ENCODE measurements at regions not wholly inside any gene's neighbourhood (a gene's known extent, or its start where the extent isn't known, plus 50 kb on each side); places are given as distances from the start of the nearest gene placed in this dataset.
"Not testable (repeated sequence)": the region's sequence is repeated elsewhere in the genome, so short reads cannot be mapped to it uniquely, and the experiment has no call there.

GRCh38 chr17:22507823-22508222, 815.5 kb downstream of the KCNJ18 start:
- DNase-seq = peak; percentile 55

DNA sequence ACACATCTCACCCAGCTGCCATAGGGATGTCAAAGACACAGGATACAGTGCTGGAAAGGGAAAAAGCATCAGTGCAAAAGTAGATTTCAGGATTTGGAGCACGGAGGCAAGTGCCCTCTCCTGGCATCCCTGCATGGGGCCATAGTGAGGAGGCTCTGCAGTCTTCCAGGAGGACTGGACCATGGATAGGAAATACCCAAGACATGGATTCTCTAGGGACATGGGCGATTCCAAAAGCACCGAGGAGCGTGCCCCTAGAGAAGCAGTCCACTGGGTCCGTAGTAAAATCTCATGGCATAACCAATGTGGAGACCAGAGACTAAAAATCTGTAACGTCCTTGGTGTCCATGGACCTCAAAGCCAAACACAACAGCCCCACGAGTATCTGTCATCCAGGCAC, 818.2 kb downstream of the KCNJ18 start:
- DNase-seq = no peak

GRCh38 chr17:22511431-22511830, 819.1 kb downstream of the KCNJ18 start:
- DNase-seq = no peak

- no peak for DNase-seq
These were observed 819.7 kb downstream of the KCNJ18 start for GRCh38 chr17:22512057-22512456.

DNA sequence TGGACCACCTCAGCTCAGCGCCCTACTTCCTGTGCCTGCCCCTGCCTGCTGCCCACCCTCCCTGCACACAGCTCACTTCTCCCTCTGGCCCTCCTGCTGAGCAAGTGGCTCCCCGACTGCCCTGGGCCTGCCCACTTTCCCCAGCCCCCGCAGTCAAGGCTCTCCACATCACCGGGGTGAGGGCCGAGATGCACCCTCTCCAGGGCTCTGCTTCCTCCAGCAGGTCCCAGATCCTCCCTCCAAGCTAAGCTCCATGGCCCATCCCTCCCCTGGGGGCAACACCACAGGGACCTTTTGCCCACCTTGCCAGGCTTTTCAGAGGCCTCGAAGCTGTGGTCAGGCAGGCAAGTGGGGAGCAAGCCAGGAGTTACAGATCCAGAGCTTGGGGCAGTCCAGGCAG, 820.2 kb downstream of the KCNJ18 start:
- no peak for DNase-seq

DNA sequence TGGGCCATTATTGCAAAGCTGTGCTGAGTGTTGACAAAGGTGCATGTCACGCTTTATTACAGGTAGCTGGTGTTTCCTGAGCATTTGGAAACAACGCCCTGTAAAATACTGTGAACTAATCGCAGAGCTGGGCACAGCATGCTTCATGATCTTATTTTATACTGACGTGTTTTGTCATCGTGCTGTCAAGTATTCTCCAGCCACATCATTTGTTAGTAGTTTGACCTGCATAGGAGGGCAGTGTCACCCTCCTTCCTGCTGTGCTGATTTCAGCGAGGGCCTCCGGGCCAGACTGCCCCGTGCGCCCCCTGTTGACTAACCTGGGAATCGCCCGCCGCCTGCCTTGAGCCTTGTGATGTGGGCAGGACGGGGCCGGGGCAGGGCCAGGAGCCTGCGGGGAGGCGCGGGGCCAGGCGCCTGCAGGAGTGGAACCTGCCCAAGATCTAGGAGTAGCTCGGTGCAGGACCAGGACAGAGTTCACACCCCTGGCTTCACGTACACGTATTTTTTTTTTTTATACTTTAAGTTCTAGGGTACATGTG, 820.7 kb downstream of the KCNJ18 start:
- peak; percentile 14 for DNase-seq

GRCh38 chr17:22514315-22514714, 822.0 kb downstream of the KCNJ18 start:
- no peak for DNase-seq

DNA sequence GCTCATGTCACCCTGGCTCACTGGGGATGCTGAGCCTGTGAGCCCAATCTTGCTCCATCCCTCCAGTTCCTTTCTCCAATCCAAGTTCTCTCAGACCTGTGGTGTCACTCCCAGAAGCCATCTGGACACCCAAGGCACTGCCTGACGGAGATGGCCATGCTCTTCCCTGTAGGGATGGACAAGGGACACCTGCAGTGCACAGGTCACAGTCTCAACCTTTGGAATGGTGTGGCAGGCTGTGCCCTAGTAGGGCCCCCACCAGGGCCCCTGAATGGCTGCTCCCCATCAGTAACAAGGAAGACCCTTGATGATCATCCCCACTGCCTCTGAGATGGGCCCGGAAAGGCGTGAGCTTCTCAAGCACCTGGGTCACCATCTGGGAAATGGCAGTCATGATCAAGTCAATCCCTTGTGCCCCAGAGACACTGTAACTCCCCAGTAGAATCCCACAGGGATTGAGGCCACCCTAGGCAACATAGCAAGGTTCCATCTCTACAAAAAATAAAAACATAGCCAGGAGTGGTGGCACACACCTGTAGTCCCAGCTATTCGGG, 822.5 kb downstream of the KCNJ18 start:
- no peak for DNase-seq

DNA sequence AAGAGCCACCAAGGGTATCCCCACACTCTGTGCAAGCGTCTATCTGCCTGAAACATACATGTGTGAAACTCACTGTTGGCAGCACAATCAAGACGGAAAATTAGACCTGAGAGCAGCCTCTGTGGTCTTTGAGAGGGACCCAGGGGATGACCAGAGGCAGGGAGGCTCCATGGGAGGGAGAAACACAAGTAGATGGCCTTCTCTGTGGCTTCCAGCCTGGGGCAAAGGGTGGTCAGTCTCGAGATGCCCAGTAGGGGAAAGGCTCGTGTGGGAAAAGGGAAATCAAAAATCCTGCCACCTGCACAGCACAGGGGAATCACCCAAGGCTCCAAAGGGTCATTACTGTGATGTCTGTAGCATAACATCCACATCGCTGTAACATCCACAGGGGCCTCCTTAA, 823.3 kb downstream of the KCNJ18 start:
- DNase-seq = no peak

DNA sequence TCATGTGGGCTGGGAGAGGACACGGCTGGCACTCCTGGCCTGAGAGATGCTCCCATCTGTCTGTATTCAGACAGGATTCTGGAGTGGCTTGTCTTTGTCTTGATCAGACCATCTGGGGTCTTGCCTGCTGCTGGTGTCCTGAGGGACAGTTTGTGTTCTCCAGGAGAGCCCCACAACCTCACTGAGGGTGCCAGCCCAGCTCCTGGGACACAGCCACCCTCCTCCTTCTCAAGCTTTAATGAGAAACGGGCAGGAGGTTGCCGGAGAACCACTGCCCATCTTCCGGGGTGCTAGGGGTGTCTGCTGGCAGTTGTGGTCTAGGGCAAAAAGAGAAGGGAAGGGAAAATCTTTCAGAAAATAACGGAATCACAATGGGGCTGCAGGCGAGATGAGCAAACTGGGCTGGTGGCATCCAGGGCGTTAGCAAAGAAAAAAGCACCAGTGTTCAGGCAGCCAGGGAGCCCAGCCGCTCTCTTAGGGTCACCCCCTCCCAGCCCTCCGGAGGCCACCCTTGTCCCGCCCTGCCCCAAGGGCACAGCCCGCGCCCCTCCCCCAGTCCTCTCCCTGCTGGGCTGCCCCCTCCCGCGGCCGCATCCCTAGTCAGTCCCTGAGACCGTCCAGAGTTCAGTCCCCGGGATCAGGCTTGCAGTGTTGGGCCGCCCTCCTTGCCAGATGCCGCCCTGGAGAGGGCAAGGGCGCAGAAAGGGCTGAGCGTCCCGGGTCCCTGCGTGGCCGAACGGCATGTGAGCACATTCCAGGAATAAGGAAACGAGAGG, 824.7 kb downstream of the KCNJ18 start:
- no peak for DNase-seq

DNA sequence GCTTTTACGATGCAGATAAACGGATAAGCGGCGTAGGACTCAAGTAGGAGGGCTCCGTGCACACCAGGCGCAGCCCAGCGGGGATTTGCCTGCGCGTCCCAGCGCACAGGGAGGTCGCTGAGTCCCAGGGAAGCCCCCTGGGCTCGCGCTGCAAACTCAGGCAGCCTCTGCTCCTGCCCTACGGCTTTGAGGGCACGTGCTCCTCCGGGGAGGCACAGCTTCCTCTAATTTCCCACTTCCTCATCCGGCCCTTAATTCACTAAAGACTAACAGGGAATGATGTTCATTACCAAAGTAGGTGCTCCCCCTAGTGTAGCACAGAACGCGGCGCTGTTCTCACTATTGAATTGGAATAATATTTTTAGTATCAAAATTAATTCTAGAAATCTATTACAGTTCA, 825.4 kb downstream of the KCNJ18 start:
- DNase-seq = peak; percentile 9

DNA sequence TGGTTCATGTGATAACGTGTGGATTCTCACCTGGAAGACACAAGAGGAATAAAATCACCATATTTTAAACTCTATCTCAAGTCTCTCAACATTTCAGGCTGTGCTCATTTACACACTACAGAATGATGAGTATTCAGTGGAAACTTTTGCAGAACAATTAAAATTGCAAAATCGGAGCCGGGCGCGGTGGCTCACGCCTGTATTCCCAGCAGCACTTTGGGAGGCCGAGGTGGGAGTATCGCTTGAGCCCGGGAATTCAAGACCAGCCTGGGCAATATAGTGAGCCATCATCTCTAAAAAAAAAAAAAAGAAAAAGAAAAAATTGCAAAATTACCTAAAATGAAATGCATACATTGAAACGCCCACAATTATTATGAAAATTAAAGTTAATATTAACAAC, 825.9 kb downstream of the KCNJ18 start:
- DNase-seq = no peak

DNA sequence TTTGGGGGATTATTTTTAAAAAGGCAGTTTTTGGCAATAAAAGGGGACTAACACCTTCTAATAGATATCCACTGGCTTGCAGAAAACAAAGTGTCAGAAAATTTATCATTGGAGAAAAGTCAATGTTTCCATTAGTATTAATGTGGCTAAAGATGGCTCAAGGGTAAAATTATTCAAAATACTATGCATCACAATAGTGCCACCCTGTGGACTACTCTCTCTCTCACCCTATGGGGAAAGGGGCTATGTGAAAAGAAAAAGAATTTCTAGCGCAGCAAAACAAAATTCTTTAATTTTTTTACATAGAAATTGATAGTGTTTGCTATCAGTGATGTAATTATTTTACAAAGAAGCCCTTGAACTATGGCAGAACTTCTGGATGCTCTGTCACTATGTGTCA, 856.5 kb downstream of the KCNJ18 start:
- DNase-seq = not testable (repeated sequence)

GRCh38 chr17:22551695-22552415, 859.5 kb downstream of the KCNJ18 start:
- DNase-seq = not testable (repeated sequence)

- DNase-seq = peak; percentile 45
These were observed 877.3 kb downstream of the KCNJ18 start for GRCh38 chr17:22569459-22570143.

DNA sequence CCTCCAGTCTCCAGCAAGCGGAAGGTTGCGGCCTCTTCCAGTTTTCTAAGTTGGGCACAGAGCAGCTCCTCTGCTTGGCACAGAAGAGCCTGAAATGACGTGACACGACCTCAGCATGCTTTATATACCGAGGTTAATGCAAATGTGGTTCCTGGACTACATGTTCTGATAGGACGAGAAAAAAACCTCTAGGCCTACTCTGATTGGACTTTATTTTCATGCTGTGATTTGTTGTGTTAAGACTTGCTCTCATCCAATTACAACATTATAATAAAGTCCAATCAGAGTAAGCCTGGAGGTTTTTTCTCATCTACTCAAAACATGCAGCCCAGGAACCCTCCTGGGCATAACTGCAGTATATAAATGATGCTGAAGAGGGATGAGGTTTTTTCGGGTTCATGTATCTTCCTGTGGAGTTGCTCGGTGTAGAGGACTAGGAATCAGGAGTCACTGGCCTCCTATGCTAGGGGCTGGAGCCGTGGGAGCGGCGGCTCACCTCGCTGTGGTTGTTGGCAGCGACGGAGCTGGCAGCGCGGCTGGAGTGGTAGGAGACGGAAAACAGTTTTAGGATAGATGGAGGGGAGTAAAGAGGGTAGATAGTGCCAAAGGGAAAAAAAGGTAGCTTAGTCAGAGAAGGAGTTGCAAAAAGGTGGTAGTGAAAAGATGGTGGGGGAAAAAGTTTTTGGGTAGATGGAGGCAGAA, 878.0 kb downstream of the KCNJ18 start:
- DNase-seq = peak; percentile 66

GRCh38 chr17:22599322-22599721, 907.0 kb downstream of the KCNJ18 start:
- DNase-seq = no peak

GRCh38 chr17:22600644-22601298, 908.4 kb downstream of the KCNJ18 start:
- peak; percentile 77 for DNase-seq

All from NCI-H82 (cell line).